ENCODE measurements at regions not wholly inside any gene's neighbourhood (a gene's known extent, or its start where the extent isn't known, plus 50 kb on each side); places are given as distances from the start of the nearest gene placed in this dataset.
"Not testable (repeated sequence)": the region's sequence is repeated elsewhere in the genome, so short reads cannot be mapped to it uniquely, and the experiment has no call there.

DNA sequence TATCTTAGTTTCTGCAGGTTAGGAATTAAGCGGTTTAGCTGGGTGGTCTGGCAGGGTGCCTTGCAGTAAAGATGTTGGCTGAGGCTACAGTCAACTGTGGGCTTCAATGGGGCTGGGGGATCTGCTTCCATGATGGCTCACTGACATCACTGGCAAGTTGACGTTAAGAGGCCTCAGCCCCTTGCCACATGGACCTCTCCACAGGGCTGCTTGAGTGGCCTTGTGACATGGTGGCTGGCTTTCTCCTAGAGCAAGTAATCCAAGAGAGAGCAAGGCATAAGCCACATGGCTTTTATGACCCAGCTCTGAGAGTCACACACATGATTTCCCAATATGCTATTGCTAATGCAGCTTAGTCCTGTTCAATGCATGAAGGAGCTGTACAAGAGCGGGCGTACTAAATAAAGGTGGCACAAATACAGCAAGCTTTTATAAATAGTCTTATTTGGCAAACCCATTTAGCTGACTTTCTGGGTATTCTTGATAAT is 109.1 kb downstream of the SEPTIN7 start:
- no peak for DNase-seq (ENCODE audit: low read depth in 4 of 4, low spot score in 1 of 4)

DNA sequence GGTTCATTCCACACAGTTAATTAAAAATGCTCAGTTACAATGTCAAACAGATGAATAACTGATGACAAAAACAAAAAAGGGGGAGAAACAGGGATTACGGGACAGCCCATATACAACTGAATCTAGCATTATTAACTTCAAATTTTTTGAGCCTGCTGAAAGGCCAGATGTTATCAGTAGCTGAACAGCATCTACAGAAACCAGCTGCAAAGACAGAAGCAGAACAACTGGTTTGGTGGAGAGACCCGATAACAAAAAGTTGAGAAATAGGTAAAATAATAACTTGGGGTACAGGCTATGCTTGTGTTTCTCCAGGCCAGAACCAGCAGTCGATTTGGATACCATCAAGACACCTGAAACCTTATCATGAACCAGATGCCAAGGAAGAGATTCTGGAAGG is 109.8 kb downstream of the SEPTIN7 start:
- not testable (repeated sequence) for DNase-seq (ENCODE audit: low read depth in 4 of 4, low spot score in 1 of 4)

DNA sequence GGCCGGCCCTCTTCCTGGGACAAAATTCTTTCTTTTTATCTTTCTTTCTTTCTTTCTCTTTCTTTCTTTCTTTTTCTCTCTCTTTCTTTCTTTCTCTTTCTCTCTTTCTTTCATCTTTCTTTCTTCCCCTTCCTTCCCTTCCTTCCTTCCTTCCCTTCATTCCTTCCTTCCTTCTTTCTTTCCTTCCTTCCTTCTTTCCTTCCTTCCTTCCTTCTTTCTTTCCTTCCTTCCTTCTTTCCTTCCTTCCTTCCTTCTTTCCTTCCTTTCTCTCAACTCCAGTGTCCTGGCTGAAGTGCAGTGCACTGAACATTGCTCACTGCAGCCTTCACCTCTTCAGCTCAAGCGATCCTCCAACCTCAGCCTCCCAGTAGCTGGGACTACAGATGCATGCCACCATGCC is 112.5 kb downstream of the SEPTIN7 start:
- DNase-seq (ENCODE audit: low read depth in 4 of 4, low spot score in 1 of 4), result not testable (repeated sequence)

DNA sequence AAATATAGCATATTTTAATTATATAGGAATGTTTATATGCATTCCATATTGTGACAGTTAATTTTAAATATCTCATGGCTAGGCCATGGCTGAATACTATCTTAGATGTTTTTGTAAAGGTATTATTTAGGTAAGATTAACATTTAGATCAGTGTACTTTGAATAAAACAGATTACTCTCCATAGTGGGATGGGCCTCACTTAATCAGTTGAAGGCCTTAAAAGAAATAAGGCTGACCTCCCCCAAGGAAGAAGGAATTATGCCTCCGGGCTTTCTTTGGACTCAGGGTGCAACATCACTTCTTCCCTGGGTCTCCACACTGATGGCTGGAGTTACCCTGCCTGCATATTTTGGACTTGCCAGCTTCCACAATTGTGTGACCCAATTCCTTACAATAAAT is 113.4 kb downstream of the SEPTIN7 start:
- DNase-seq (ENCODE audit: low read depth in 4 of 4, low spot score in 1 of 4), result not testable (repeated sequence)

DNA sequence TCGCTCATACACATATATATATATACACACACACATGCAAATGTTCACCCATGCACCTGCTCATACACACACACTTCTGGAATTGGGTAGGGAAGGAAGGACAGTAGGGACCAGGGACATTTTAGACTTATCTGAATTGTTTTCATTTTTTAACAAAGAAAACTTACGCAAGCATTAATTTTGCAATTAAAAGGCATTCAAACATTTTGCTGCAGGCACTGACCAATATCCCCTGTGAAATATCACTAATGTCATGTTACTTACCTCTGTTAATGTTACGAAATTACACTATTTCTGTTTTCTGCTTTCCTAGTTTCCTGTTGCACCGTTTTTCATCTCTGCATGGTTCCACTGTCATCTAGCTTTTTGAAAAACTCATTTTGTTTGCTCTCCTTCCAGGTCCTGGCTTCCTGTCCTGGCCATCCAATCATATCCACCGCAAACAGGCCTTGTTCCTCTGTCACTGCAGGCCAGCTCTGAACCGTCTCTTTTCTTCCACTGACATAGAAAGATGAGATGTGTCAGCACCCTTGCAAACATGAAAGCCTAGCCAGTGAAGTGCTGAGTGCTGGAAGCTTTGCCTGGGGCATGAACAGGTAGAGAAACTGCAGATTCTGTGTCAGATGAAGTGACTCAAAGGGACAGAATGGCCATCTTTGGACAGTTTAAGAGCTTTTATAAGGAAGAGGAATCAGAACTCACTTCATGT is 114.5 kb downstream of the SEPTIN7 start:
- not testable (repeated sequence) for DNase-seq (ENCODE audit: low read depth in 4 of 4, low spot score in 1 of 4)

DNA sequence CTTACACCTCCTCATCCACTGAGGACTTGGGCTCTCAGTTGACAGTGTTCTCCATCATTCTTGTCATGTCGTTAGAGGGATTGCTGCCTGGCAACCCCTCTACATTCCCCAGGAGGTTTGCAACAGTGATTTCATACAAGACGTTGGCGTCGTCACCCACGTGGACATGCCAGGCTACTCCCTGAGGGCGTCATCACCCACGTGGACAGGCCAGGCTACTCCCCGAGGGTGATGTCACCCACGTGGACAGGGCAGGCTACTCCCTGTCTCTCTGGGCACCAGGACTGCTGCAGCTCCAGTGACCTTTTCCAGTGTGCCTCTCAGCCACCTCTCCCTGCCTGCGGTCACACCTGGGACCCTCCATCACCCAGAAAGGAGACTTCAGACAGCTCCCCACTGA is 117.4 kb downstream of the SEPTIN7 start:
- DNase-seq (ENCODE audit: low read depth in 4 of 4, low spot score in 1 of 4), result not testable (repeated sequence)

DNA sequence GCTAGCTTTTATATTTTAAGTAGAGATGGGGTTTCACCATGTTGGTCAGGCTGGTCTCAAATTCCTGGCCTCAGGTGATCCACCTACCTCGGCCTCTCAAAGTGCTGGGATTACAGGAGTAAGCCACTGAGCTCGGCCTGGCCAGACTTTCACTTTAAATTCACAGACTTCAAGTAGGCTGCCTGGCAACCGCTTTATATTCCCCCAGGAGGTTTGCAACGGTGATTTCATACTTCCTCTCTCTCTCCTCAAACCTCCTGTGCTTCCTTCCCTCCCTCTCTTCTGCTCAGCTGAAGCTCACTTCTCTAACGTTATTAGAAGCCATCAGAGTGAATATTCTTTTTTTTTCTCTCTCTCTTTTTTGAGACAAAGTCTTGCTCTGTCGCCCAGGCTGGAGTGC is 118.8 kb downstream of the SEPTIN7 start:
- DNase-seq (ENCODE audit: low read depth in 4 of 4, low spot score in 1 of 4), result not testable (repeated sequence)

DNA sequence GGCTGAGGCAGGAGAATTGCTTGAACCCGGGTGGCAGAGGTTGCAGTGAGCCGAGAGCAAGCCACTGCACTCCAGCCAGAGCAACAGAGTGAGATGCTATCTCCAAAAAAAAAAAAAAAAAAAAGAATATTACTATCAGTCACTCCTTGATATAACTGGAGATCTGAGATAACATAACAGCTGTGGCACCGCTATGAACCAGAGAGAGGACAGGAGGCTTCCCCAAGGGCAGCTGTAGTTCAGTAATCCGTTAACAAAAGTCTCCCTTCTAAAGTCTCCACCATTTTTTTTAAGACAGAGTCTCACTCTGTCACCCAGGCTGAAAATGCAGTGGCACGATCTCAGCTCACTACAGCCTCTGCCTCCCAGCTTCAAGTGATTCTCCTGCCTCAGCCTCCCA is 120.5 kb downstream of the SEPTIN7 start:
- not testable (repeated sequence) for DNase-seq (ENCODE audit: low read depth in 4 of 4, low spot score in 1 of 4)

DNA sequence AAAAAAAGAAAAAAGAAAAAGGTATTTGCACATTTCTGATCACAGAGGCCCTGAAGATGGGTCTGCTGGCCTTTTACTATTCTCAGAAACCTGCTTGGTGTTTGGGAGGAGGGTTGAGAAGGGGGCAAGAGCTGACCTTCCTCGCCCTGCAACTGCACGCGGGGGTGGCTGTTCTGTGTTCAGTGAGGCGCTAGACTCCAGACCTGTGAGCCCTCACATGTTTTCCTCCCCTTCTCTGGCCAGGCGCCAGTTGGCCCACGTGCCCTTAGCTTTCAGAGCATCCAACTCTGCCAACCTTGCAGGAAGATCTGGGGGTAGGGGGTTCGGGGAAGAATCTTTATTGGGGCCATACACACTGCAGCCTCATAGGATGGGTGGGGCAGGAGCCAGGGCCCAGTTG is 123.8 kb downstream of the SEPTIN7 start:
- not testable (repeated sequence) for DNase-seq (ENCODE audit: low read depth in 4 of 4, low spot score in 1 of 4)

DNA sequence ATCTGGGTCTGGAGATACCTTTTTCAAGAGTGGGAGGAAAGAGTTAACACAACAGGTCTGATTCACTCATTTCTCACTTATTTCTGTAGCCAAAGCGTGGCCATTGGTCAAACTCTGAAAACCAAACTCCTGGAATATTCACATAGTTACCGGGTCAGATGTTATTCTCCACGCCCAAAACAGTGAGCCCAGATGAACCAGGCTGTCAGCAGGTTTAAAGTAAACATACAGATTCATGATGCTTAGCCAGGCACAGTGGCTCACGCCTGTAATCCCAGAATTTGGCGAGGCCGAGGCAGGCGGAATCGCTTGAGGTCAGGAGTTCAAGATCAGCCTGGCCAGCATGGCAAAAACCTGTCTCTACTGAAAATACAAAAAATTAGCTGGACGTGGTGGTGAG is 126.1 kb downstream of the SEPTIN7 start:
- DNase-seq (ENCODE audit: low read depth in 4 of 4, low spot score in 1 of 4), result not testable (repeated sequence)

DNA sequence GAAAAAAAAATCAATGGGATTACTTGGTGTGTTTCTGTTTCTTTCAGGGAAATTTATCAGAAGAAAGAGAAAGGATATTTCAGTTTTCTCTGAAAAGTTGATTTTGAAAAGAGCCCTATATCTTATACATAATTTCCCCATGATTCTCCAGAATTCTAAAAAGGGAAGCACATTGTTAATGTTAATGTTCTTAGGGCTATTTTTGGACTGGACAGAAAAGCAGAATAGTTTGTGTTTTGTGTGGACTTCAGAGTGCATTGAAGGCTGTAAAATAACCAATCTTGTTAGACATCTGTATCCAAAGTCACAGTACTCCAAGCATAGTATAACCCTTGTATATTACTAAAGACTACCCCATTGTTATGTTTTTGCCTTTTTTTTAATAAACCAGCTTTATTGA is 130.3 kb downstream of the SEPTIN7 start:
- not testable (repeated sequence) for DNase-seq (ENCODE audit: low read depth in 4 of 4, low spot score in 1 of 4)

DNA sequence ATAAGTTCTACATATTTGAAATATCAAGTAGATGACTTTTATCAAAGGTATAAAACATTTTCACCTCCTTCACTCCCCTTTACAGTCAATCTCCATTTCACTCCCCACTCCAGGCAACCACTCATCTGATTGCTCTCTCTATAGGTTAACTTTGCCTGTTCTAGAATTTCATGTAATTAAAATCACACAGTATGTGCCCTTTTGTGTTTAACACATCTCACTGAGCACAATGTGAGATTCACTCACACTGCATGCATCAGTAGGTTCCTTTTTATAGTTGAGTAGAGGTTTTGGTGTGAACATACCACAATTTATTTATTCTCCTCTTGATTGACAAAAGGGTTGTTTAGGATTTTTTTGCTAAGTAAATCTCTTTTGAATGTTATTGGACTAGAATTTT is 130.7 kb downstream of the SEPTIN7 start:
- not testable (repeated sequence) for DNase-seq (ENCODE audit: low read depth in 4 of 4, low spot score in 1 of 4)

DNA sequence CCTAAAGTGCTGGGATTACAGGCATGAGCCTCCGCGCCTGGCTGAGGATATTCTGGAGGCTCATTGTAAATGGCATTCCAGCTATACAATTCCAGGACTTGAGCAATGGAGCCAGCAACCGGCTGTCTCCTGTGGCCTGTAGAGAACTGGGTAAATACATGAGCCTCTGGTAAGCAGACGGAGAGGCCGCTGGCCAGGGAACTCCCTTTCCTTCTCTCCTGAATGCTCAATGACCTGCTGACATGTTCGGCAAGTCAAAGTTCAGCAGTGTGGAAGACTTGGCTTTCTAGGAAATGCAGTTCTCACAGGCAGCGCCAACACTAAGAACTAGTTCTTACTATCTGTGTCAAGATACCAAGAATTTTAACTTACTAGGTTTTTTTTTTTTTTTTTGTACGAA is 139.8 kb downstream of the SEPTIN7 start:
- DNase-seq (ENCODE audit: low read depth in 4 of 4, low spot score in 1 of 4), result not testable (repeated sequence)

DNA sequence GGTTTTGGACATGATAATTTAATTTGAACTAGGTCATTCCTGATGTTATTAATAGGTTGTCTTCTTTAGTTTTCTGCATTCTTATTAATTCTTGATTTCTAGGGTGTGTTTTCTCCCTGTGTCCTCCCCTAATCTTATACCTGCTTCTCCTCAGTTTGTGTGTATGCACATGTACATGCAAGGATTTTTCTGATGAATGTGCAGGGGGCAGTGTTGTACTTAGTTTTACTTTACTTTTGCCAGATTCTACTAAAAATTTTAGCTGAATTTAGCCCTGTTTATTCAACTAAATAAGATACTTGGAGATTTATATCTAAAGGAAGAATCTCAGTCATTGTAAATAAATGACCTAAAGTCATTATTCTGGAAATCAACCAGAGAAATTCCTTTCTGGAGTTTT is 144.8 kb downstream of the SEPTIN7 start:
- not testable (repeated sequence) for DNase-seq (ENCODE audit: low read depth in 4 of 4, low spot score in 1 of 4)

DNA sequence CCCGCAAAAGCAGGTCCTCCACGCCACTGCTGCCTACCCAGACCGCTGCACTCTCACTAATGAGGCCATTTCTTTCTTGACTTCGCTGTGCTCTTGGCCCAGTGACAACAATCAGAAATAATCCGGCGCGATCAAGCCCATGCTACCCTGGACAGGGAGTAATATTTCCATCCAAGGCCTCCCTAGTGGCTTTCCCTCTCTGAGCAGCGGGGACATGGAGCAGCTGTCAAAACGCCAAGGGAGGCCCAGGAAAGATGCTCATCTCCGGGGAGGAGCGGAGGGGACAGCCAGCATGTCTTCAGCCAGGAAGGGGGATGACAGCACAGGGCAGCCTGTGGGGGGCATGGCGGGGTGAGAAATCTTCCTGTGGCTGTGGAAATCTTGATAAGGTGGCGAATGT is 154.9 kb downstream of the SEPTIN7 start:
- not testable (repeated sequence) for DNase-seq (ENCODE audit: low read depth in 4 of 4, low spot score in 1 of 4)

DNA sequence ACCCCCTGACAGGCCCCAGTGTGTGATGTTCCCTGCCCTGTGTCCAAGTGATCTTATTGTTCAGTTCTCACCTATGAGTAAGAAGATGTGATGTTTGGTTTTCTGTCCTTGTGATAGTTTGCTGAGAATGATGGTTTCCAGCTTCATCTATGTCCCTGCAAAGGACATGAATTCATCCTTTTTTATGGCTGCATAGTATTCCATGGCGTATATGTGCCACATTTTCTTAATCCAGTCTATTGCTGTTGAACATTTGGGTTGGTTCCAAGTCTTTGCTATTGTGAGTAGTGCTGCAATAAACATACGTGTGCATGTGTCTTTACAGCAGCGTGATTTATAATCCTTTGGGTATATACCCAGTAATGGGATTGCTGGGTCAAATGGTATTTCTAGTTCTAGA is 156.1 kb downstream of the SEPTIN7 start:
- DNase-seq (ENCODE audit: low read depth in 4 of 4, low spot score in 1 of 4), result not testable (repeated sequence)

DNA sequence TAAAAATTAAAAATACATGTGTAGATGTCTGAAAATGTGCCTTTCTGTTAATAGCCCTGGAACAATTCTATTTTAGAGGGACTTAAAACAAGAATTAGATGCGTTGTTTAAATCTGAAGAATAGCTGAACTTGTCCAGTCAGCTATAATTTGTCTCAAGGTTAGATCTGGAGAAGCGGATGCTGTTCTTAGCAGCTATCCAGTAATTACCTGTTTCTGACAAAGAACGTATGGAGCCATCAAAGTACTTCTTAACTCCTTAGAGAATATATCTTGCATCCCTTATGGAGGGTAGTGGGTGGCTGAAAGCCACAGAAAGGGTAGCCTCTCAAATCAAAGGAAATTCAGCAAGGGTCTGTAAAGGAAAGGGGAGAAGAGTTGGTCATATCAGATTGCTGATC is 160.4 kb downstream of the SEPTIN7 start:
- DNase-seq (ENCODE audit: low read depth in 4 of 4, low spot score in 1 of 4), result not testable (repeated sequence)

DNA sequence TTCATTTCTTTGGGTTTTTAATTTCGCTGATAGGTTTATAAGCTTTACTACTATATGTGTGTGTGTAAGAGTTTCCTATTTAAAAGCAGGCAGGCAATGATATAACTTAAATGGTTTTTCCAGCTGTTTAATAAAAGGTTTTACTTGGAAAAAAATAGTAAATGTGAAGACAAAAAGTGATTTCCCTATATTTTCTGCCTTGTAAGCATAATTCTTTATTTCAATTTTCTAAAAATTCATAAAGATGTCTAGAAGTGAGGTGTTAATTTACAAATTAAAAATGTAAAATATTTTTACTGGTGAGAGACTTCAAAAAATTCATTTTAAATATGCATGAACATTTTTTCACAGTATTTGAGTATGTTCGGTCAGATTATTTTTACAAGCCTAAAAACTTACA is 161.8 kb downstream of the SEPTIN7 start:
- DNase-seq (ENCODE audit: low read depth in 4 of 4, low spot score in 1 of 4), result not testable (repeated sequence)

DNA sequence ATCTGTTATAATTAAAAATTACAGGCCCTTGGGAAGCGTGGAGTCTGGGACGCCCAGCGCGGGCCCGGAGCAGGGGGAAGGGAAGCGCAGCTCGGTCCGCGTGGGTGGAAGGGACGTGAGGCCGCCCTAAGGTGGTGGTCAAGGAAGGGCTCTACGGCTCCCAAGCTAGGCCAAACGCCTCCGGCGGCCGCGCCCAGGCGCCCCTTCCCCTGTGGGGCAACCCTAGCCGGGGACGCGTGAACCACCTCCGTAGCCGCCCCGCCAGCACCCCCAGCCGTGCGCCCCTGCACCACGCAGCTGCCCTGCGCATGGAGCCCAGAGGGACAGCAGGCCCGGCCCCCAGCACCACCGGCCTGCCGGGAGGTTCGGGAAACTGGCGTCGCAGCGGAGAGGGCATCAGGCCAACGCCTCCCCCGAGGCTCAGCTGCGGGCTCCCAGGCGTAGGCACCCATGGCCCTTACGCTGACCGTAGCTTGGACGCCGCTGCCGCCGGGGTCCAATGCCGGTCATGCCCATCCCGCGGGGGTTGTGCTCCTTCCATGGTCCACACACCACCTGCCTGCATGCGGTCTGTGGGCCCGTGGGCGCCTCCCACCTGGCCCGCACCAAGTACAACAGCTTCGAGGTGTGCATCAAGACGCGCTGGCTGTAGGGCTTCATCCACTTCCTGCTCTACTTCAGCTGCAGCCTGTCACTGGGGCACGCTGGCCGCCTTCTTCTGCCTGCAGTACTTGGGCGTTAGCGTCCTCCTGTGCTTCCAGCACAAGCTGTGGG is 166.7 kb downstream of the SEPTIN7 start:
- DNase-seq (ENCODE audit: low read depth in 4 of 4, low spot score in 1 of 4), result no peak

DNA sequence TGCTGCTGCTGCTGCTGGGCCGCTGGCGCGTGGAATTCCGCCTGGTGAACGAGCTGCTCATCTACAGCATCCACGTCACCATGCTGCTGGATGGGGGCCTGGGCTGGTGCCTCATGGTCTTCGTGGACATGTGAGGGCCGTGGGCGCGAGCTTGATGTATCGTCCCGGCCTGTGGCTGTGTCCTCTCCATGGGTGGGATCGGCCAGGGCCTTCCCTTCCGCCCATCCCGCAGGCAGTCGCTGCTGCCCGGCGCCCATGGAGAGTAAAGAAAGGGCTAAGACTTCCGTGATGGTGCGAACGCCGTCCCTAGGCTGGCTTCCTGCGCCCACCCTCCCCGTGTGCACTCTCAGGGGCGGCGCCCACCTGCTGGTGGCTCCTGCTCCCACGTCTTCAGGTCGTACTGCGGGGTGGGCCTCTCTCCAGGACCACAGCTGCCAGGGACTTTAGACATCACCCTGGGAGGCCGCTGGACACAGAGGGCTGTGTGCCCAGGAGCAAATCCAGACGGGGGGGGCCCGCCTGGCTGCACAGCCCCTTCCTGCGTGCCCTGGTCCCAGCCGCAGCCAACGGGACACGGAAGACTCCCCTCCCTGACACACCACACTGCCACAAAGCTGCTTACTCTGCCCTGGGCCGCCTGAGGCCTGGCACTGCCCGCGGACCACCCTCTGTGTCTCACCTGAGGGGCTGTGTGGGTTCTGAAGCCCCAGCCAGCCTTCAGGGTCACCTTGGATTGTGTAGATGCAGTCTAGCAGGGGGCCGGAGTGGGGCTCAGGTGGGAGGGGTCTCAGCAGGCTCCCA is 167.5 kb downstream of the SEPTIN7 start:
- DNase-seq (ENCODE audit: low read depth in 4 of 4, low spot score in 1 of 4), result no peak

DNA sequence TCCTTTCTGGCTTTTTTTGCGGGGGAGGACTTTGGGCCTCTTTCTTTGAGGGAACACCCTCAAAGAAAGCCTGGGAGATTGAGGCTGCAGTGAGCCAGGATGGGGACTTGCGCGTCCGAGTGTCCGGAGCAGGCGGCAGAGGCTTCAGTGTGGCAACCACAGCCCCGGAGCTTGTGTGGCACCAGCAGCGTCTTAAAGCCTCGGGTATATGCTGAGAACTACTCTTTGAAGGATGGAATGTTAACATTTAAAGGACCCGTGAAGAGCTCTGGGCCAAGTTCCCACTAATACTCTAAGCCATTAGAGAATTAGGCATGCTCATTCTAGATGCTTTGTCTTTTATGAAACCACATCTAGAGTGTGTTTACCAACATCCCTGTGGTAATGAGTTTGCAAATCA is 168.2 kb downstream of the SEPTIN7 start:
- no peak for DNase-seq (ENCODE audit: low read depth in 4 of 4, low spot score in 1 of 4)

DNA sequence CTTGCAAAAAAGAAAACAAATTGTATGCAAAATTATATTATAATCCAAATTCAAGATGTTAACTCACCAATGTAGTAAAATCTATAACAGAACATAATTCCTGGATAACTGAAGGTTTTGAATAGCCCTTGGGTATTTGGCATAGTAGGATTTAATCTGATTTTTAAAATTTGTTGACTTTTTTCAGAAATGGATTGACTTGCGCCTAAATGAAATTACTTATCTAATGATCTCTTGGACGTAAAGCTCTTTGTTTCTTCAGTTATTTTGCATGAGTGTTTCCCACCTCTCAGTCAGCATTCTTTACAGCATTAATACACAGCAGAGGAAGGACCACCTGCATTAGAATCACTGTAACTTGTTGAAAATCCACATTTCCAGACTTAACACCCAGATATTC is 169.6 kb downstream of the SEPTIN7 start:
- no peak for DNase-seq (ENCODE audit: low read depth in 4 of 4, low spot score in 1 of 4)
